Stimulated activated naive CD8-positive, alpha-beta T cell treated with anti-CD3 and anti-CD28 coated beads, Interleukin-15, Interleukin-2, amounts not matched to agents 100 U/mL and 50 U/mL, for 24 hours (primary cell): ENCODE measurements at regions not wholly inside any gene's neighbourhood (a gene's known extent, or its start where the extent isn't known, plus 50 kb on each side); places are given as distances from the start of the nearest gene placed in this dataset.

Experiments
- ATAC-seq: fragments of 150-1000 bp; cut with Tn5 transposase; one replicate; pipeline ENCODE4 v1.10.0; 2021
- DNase-seq: peaks from one replicate; pipeline ENCODE4 v3.0.0; 2021

DNA sequence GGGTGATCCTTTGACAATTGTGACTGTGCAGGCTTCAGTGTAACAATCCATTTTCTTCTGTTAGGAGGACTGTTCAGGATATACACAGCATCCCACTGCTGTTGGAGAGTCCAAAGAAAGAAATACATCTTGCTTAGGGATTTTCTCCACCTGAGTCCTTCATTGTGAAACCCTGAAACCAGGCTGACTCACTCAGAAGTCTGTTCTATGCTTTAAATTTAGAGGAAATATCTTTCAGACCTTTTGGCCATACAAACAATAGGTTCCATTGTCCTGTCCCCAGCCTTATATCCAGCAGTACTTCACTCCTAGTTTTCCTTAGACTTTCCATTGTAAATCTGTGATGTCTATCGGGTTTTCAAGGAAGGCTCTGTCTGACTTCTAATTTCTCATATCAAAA is 379.1 kb downstream of the SUCLA2 start:
- DNase-seq (no peak), ATAC-seq (no peak)

DNA sequence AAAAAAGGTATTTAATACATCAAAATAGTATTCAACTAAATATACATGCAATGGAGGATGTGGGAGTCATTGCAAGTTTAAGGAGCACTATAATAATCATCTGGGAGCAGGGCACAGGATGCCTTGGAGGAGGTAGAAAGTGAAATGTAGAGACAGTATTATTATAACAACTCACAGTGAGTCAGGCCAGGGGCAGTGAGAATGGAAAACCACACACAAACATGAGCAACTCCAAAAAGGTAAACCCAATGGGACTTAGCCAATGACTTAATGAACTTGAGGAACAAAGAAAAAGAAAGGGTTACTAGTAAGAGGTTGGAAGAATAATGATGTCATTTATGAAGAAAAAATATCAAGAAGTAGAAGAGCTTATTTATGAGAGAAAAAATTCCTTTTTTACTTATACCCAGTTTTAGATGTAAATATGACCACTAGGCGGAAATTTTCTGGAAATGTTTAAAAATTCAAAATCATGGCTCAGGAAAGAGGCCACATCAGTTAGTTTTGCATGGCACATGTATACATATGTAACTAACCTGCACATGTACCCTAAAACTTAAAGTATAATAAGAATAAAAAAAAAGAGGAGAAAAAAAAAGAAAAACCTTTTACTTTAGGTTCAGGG is 389.3 kb downstream of the SUCLA2 start:
- DNase-seq = no peak
- ATAC-seq = no peak

GRCh38 chr13:47610687-47611086 is 390.4 kb downstream of the SUCLA2 start:
- ATAC-seq (no peak), DNase-seq (no peak)

- DNase-seq (no peak), ATAC-seq (no peak)
Measured at GRCh38 chr13:47603365-47603764, 397.7 kb downstream of the SUCLA2 start.

- ATAC-seq = no peak
- no peak for DNase-seq
Measured at GRCh38 chr13:47598340-47598911, 402.6 kb downstream of the SUCLA2 start.

DNA sequence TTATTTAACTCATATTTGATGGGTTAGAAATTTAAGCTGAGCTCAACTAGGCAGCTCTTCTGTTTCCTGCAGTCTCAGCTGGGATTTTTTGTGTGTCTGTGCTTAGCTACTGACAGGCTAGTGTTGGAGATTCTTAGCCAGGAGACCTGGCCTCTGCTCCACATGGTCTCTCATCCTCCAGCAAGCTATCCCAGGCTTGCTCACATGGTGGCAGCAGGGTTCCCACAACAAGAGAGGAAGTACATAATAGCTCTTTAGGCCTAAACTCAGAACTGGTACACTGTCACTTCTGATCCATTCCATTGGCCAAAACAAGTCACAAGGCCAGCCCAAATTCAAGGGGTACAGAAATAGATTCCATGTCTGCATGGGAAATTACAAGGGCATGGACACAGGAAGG is 406.2 kb downstream of the SUCLA2 start:
- ATAC-seq (no peak), DNase-seq (no peak)

GRCh38 chr13:47592256-47592655 is 408.8 kb downstream of the SUCLA2 start:
- ATAC-seq (no peak), DNase-seq (no peak)

DNA sequence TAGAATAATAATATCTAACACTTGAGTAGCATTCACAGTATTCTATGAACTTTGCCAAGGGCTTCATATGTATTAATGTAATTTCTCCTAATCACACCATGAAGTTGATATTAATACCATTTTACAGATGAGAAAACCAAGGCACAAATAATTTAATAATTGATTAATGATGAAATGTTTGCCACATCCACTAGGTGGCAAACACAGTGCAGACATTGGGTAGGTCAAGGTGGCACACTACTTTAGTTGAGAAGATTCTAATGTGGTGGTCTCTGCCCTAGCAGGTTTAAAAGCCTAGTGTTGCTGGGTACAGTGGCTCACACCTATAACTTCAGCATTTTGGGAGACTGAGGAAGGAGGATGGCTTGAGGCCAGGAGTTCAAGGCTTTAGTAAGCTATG is 412.4 kb downstream of the SUCLA2 start:
- ATAC-seq (no peak), DNase-seq (no peak)

DNA sequence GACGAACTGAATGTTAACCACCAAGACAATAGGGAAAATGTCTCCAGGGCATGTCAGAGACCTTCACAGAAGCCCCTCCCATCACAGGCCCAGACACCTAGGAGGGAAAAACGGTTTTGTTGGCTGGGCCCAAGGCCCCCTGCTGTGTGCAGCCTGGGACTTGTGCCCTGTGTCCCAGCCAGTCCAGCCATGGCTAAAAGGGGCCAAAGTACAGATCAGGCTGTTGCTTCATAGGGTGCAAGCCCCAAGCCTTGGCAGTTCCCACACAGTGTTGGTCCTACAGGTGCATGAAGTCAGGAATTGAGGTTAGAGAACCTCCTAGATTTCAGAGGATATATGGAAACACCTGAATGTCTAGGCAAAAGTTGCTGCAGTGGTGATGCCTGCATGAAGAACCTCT is 428.7 kb downstream of the SUCLA2 start:
- ATAC-seq (no peak), DNase-seq (no peak)

DNA sequence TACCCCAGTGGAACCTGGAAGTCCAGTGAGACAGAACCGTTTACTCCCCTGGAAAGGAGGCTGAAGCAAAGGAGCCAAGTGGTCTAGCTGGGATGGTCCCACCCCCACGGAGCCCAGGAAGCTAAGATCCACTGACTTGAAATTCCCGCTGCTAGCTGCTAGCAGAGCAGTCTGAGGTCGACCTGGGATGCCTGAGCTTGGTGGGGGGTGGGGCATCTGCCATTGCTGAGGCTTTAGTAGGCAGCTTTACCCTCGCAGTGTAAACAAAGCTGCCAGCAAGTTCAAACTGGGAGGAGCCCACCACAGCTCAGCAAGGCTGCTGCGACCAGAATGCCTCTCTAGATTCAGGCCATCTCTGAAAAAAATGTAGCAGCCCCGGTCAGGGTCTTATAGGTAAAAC is 437.0 kb downstream of the SUCLA2 start:
- DNase-seq (no peak), ATAC-seq (no peak)

GRCh38 chr13:47556703-47557102 is 444.4 kb downstream of the SUCLA2 start:
- ATAC-seq (no peak), DNase-seq (no peak)

GRCh38 chr13:47555235-47555634 is 445.8 kb downstream of the SUCLA2 start:
- ATAC-seq (no peak), DNase-seq (no peak)

DNA sequence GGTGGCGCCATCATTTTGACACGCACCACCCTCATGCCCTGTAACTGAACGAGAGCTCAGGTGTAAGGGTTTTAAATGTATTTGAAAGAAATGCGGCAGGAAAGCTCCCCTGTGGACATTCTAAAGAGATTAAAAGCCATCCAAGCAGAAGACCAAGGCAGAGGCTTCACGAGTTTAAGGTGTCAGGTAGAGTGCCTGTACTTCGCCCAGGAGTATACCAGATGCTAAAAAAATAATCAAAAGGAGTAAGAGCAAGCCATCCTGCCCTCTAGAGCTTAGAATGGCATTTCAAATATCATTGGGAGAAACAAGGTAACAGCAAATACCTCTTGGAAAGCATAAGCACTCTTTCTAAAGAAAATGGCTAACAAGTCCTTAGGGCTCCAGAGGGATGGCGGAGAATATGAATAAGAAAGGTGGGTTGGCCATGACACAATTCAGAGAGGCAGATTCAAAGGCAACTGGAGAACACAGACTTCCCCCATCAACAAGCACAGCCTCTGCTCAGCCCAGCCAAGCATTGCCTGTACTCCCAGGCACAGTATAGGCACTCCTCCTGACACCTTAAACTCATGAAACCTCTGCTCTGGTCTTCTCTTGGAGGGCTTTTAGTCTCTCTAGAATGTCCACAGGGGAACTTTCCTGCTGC is 447.6 kb downstream of the SUCLA2 start:
- ATAC-seq = no peak

GRCh38 chr13:47549219-47549752 is 451.8 kb downstream of the SUCLA2 start:
- no peak for ATAC-seq
- DNase-seq = no peak

More for the DNA sequence above, 447.6 kb downstream of the SUCLA2 start:
- DNase-seq = no peak

GRCh38 chr13:47548294-47548840 is 452.7 kb downstream of the SUCLA2 start:
- ATAC-seq (no peak), DNase-seq (no peak)

DNA sequence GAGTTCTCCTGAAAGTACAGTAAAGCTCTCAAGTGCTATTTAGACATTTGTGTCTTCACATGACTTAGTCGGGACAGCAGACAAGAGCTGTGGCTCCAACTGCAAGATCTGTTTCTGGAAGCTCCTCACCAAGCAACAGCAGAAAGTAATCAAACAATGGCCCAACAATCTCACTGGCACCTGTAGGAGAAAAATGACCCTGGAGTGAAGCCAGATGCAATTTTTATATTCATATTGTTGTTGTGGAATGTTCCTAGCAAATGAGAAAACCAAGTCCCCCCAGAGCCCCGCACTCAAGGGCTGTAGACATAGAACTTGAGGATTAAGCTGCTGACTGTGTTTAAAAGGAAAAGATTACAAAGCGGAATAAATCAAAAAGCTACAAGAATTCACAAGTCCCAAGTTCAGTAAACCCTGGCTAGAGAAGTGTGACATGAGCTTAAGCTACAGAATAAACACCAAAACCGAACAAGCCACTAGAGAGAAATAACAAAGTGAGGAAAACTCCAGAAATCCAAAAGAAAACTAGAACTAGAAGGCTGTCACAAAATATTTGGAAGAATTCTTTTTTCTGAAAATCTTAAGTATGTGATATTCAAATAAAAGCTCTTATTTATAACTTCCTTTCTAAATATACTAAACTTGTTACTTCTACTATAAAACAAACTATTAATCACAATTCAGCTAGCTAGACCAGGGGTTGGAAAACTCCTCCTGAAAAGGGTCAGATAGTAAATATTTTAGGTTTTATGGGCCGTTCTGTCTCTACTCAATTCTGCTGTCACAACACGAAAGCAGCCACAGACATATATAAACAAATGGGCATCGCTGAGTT is 454.5 kb downstream of the SUCLA2 start:
- no peak for ATAC-seq
- DNase-seq = no peak

DNA sequence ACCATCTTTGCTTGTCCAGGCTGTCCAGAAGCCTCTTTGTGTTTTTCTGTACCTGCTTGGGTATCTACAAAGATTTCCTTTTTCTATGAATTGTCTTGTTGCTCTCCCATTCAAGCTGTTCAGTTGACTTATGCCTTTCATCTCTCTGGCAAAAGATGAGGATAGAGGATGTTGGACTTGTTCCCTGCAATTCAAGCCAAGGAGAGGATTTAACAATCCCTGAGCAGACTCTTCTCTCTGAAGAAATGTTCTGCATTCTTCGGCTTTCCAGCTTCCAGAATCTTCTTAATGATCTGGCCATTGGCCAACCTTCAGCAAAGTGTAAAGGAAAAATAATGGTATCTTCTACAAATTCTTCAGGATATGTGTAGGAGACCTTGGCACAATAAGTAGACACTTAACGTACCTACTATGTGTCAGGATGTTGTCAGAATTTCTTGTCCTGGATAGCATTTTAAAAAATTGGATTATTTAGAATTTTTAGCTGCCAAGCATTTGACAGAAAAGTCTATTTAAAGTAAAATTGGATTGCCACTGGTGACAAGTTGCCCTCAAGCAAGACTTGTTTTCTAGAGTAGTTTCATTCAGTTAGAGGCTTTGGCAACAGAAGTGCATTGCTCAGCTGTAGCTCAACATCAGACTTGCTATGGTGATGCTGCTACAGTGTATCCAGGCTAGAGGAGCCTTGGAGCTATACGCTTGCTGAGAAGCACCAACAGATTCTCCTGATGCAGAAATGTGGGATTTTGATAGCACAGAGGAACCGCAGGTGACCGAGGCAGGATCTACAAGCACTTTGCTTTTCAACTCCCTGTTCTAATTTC is 455.7 kb downstream of the SUCLA2 start:
- DNase-seq = no peak
- ATAC-seq = no peak

DNA sequence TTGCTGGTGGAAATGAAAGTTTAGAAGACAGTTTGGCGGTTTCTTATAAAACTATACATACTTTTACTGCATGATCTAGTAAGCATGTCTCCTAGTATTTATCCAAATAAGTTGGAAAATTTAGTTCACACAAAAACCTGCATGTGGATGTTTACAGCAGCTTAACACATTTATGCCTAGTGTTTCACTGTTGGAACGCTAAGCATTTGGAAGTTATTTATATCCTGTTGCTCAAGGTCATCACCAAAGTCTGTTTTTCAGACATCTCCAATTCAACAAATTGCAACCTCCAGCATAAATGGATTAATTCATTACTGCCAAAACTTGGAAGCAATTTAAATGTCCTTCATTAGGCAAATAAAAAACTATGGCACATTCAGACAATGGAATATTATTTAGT is 461.8 kb downstream of the SUCLA2 start:
- no peak for ATAC-seq
- no peak for DNase-seq

GRCh38 chr13:47523771-47524170 is 477.3 kb downstream of the SUCLA2 start:
- no peak for DNase-seq
- no peak for ATAC-seq

DNA sequence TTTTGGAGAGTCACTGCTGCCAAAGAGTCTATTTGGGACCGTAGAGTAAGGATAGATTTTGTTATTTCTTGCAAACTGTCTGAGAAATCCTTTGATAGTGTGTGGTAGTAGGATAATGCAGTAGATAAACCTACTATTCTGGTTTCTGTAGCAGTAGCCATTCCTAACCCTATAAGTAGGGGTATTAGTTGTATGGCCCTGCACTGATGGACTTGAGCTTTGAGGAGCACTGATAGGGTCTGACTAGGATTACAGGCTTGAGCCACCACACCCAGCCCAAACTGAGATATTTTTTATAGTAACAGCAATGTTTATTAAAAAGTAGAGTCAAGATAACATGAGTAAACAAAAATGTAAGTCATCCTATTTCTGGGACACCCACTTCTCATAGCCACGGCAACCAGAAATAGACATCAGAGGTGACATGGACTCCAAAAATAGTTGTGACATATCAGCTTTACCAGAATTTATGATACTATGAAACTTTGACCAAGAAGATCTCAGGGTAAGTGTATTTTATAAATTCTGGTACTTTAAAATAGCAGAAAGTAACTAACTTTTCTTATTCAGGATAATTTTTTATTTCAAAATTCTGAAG is 479.1 kb downstream of the SUCLA2 start:
- DNase-seq (no peak), ATAC-seq (no peak)

GRCh38 chr13:47519626-47520025 is 481.4 kb downstream of the SUCLA2 start:
- no peak for ATAC-seq
- no peak for DNase-seq
